HG03521 (cell line): ENCODE measurements at regions not wholly inside any gene's neighbourhood (a gene's known extent, or its start where the extent isn't known, plus 50 kb on each side); places are given as distances from the start of the nearest gene placed in this dataset.

Source experiments
- ATAC-seq: cut with Tn5 transposase; IDR thresholded peaks from one replicate; pipeline ENCODE4 v1.9.1; 2021; ENCODE audit warnings: mild to moderate bottlenecking, moderate library complexity; ENCODE audit not compliant: unreplicated experiment

GRCh38 chr18:25875551-25876240 lies 214.7 kb downstream of the SS18 start:
- ATAC-seq, result no peak

DNA sequence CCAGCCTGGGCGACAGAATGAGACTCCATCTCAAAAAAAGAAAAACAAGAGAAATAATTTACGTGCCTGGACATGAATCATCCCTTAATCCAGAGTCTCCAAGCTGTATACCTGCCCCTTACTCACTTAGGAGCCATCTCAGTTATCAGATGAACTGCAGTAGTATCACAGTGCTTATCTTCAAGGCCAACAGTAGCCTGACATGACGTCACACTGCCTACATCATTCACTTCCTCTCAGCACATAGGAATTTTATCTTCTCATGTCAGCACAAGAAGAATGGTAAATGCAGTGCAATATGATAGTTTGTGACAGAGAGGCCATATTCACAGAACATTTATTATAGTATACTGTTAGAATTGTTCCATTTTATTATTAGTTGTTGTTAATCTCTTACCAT lies 216.6 kb downstream of the SS18 start:
- ATAC-seq, result no peak

GRCh38 chr18:25866331-25866730 lies 224.1 kb downstream of the SS18 start:
- ATAC-seq, result no peak

GRCh38 chr18:25862881-25863600 lies 227.4 kb downstream of the SS18 start:
- no peak for ATAC-seq

GRCh38 chr18:25853691-25854433 lies 236.6 kb downstream of the SS18 start:
- ATAC-seq, result no peak

- ATAC-seq, result no peak
These were observed 246.6 kb downstream of the SS18 start for GRCh38 chr18:25843791-25844190.

DNA sequence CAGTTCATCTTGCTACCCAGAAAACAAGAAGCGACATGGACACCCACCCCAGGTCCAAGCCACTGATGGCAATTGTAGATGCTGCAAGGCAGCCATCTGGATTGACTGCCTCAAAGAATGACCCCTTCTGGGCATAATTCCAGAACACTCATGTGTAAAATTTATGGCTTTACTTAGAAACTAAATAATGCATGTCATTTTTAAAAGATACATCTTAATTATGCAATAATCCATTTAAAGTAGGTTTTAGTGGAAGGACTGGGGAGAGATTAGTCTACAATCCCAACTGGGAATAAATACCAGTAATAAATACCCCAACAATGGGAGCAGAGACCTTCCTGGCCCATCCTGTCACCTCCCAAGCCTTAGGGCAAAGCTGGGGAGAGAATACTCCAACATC lies 247.7 kb downstream of the SS18 start:
- no peak for ATAC-seq

DNA sequence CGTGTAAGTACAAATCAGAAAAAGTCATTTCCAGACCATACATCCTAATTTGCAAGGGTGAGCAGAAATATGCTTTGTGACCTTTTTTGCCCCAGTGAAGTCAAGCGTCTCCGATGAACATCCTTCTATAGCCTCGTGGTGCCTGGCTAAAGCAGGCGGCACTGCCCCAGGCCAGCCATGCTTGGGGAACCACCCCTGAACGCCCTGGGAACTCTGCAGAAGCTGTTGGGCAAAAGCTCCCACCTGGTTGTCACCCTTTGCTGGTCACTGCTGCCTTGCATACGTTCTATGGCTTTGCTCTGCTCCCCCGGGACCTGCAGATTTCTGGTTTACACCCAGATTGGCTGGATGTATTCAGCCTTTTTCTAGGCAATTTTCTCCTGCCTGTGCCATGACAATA lies 256.4 kb downstream of the SS18 start:
- no peak for ATAC-seq

DNA sequence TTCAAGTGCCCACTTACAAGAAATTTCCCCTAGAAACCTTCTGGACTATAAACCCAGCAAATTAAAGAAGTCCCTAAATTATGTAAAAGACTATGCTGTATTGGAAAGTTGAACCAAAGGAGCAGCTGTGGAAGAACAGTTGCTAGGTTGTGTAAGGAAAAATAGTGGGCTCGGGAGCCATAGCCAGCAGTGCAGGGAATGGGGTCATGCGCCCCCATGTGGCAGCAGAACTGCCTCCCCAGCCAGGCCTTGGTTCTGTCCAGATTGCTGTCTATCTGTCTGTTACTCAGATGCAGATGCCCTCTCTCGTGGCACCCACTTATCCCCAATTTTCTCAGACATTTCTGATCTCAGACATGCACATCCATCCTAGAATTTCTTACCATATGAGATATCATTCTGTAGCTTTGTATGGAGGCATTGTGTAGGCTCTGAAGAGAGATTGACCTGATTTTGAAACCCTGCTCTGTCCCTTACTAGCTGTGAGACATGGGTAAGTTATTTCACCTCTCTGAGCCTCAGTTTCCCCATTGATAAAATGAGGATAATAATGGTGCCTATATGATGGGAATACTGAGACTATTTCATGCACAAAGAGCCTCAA lies 258.3 kb downstream of the SS18 start:
- ATAC-seq, result no peak

DNA sequence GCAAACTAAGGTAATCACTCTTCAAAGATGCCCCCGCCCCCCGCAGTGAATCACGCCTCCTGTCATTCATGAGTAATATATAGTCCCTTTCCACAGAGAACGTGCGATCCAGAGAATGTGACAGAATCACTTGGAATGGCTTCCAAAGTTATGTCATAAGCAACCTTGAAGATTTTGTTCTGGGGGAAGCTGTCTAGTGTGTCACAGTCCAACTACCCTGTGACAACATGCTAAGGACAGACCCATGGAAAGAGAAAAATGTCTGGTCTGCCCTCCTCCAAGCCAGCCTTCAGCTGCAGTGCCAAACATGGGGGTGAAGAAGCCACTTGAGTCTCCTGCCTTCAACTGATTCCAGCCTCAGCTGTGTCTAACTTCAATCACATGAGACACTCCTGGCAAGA lies 259.1 kb downstream of the SS18 start:
- no peak for ATAC-seq

DNA sequence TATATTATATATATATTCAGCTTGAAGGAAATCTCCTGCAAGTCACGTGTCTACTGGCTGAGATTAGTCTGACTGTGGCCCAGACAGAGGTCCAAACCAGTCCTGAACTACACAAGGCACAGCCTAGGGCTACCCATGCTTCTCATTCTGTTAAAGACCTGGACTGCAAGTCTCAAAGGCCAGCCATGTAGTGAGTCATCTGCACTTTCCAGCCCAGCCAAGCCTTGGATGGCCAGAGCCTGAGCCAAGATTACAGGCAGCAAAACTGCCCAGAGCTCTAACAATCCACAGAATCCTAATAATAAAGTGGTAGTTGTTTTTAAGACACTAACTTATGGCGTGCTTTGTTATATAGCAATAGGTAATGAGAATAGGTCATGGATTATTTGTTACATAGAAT lies 259.6 kb downstream of the SS18 start:
- no peak for ATAC-seq

DNA sequence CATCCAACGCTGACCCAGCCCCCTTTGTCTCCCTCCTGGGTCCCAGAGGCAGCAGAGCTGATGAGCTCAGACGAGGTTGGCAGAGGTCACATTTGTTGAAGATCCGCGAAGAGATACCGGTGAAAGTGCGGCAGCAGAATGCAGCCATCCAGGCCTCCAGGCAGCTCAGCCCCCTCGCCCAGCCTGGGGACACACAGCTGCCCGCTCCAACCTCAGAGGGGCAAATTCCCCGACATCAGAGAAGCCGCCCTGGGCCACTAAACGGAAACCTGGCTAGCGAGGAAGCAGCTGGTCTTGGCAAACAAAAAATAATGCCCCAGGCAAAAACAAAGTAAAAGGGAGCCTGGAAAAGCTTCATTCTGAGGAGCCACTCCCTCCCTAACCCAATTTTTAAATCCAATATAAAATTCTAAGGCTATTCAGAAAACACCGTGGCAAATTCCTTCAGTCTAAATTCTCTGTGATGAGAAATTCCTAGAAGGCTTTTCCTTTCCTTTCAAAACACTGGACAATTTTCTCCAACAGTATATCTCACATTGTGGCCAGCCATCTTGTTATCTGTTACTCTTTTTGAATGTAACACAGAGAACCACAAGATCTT lies 262.4 kb downstream of the SS18 start:
- no peak for ATAC-seq

DNA sequence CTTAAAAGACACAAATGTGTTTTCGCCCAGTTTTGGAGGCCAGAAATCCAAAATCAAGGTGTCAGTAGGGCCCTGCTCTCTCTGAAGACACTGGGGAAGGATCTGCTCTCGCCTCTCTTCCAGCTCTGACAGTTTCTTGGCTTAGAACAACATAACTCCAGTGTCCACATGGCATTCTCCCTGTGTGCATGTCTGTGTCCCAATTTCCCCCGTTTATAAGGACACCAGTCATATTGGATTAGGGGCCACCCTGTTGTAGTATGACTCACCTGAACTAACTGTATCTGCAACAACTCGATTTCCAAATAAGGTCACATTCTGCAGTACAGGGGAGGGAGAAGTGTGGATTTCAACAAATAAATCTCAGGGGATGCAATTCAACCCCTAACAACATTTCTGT lies 263.2 kb downstream of the SS18 start:
- no peak for ATAC-seq

DNA sequence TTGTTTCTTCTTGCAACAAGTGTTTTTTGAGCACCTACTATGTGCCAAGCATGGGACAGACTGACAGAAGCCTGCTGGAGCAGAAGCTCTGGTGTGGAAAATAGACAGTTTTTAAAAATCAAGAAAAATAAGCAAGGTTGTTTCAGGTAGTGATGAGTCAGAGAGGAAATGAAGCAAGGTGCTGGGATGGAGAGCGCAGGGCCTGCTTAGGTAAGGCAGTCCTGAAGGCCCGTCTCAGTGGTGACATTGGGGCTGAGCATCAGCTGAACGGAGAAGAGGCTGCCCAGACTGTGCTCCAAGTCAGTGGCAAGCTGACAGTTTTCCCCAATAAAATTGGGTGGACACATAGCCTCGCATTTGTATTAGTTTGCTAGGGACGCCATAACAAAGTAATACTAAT lies 263.6 kb downstream of the SS18 start:
- ATAC-seq, result no peak

GRCh38 chr18:25825979-25826776 lies 264.2 kb downstream of the SS18 start:
- ATAC-seq, result no peak

DNA sequence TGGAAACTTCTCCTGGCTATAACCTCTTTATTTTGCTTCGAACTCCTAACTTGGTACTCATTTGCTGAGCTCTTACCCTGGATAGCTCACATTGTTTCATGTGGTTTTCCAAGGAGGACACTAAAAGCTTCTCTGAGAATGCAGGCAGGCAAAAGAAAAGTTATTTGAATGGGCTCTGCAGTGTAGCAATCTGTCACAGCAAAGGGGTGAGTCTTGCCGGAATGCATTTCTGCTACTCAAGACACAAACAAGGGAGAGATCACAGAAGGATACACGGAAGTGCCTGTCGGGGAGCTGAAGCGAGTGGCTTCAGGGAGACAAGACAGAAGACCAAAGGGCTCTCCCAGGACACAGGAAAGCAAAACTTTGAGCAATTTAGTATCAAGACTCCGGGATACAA lies 265.4 kb downstream of the SS18 start:
- ATAC-seq, result no peak

DNA sequence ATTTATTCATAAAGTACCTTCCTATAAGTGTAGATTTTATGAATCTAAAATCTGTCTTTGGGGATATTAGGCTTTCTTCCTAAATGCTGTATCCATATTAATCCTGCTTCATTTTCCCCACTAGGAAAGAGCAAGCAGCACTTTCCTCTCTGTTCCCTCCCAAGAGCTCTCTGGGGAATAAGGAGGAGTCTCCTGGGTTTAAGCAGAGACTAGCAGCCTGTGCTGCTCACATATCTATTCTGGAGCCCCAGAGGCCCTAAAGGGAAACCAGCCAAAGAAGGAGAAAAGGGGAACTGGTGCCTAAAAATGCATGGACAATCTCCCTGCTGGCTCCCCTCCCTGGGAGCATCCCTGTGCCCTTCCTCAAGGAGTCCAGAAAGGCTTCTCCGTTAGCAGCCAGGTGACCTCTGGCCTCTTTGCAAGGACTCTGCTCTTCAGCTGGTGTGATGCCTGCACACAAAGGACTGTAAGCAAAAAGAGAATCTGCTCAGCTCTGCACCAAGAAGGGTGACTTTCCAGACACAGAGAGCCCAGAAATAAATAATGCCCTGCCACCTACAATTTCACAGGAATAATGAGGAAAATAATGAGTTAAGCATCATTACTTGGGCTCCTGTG lies 270.6 kb downstream of the SS18 start:
- no peak for ATAC-seq

DNA sequence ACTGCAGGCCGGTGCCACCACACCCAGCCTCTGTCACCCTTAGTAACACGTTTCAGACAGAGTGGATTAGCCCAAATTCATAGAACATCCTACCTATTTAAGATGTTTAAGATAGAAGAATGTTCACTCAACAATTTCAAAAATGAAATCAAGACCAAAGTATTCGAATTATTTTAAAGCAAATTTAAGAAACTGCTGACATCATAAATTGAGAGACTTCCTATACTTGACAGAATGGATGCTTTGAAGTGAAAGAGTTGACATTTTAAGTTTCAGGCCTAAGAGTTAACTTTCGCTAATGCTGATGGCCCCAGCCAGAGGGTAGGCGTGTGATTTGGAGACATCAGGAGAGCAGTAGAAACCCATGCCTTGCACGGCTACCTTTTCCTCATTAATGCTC lies 271.9 kb downstream of the SS18 start:
- ATAC-seq, result no peak

DNA sequence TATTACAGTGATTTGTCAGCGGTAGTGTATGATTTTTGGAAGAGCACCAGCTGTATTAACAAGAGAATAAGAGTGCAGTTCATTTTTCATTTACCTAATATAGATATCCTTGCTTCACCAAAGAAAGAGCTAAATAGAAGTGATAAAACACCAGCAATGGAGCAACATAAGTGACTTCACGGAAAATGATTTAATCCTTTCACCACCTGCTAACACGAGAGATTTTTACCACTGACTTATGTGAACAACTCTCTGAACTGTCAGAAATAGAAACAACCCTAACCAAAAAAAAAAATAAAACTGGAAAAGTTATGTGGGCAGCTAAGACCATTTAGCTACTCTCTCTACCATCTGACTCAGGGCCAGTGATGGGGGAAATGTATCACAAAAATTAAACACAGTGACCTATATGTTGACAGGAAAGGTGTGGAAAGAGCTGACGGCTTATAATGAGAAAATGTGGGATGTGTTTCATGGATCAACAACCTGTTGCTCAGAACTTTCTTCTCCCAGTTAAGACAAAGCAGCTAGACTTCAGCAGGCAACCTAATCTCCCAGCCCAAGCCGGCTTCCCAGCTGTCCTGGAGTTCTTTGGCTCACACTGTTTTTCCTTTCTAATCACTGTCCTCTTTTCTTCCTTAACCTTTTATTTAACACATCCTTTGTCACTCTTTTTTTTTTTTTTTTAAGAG lies 272.7 kb downstream of the SS18 start:
- ATAC-seq, result no peak
